Activated CD8-positive, alpha-beta memory T cell treated with anti-CD3 and anti-CD28 coated beads, Interleukin-2, amount 50 U/mL, for 48 hours (primary cell): ENCODE measurements at regions not wholly inside any gene's neighbourhood (a gene's known extent, or its start where the extent isn't known, plus 50 kb on each side); places are given as distances from the start of the nearest gene placed in this dataset.
"Not testable (repeated sequence)": the region's sequence is repeated elsewhere in the genome, so short reads cannot be mapped to it uniquely, and the experiment has no call there.

Experiments used
- DNase-seq: peaks from one replicate; pipeline ENCODE4 v3.0.0-alpha.2; 2020

GRCh38 chr16:65377195-65377594, 255.3 kb upstream of the CDH11 start:
- no peak for DNase-seq

GRCh38 chr16:65376601-65377000, 254.7 kb upstream of the CDH11 start:
- no peak for DNase-seq

GRCh38 chr16:65375651-65376050, 253.8 kb upstream of the CDH11 start:
- no peak for DNase-seq

GRCh38 chr16:65373097-65373496, 251.2 kb upstream of the CDH11 start:
- DNase-seq = no peak

- DNase-seq = no peak
Observed at GRCh38 chr16:65372171-65372570, 250.3 kb upstream of the CDH11 start.

GRCh38 chr16:65365732-65366715, 244.2 kb upstream of the CDH11 start:
- DNase-seq = no peak

- not testable (repeated sequence) for DNase-seq
Observed at GRCh38 chr16:65356721-65357120, 234.9 kb upstream of the CDH11 start.

GRCh38 chr16:65355706-65356105, 233.8 kb upstream of the CDH11 start:
- no peak for DNase-seq

GRCh38 chr16:65353183-65353582, 231.3 kb upstream of the CDH11 start:
- no peak for DNase-seq

GRCh38 chr16:65349626-65350025, 227.8 kb upstream of the CDH11 start:
- DNase-seq = no peak

GRCh38 chr16:65343556-65343955, 221.7 kb upstream of the CDH11 start:
- no peak for DNase-seq

GRCh38 chr16:65342231-65342866, 220.5 kb upstream of the CDH11 start:
- DNase-seq = no peak

GRCh38 chr16:65339062-65339461, 217.2 kb upstream of the CDH11 start:
- no peak for DNase-seq

GRCh38 chr16:65336160-65336559, 214.3 kb upstream of the CDH11 start:
- DNase-seq = no peak

GRCh38 chr16:65334081-65334480, 212.2 kb upstream of the CDH11 start:
- no peak for DNase-seq

- DNase-seq = no peak
Observed at GRCh38 chr16:65333283-65333682, 211.4 kb upstream of the CDH11 start.

GRCh38 chr16:65327346-65327745, 205.5 kb upstream of the CDH11 start:
- no peak for DNase-seq

GRCh38 chr16:65323655-65324237, 201.9 kb upstream of the CDH11 start:
- DNase-seq = no peak

- DNase-seq = no peak
Observed at GRCh38 chr16:65319621-65320231, 197.9 kb upstream of the CDH11 start.

- no peak for DNase-seq
Observed at GRCh38 chr16:65318590-65319257, 196.9 kb upstream of the CDH11 start.

GRCh38 chr16:65318138-65318537, 196.3 kb upstream of the CDH11 start:
- DNase-seq = no peak

GRCh38 chr16:65316808-65317207, 194.9 kb upstream of the CDH11 start:
- no peak for DNase-seq
